ENCODE measurements at regions not wholly inside any gene's neighbourhood (a gene's known extent, or its start where the extent isn't known, plus 50 kb on each side); places are given as distances from the start of the nearest gene placed in this dataset.

GRCh38 chr6:166009385-166010031 lies 158.1 kb downstream of the TBXT start:
- no peak for TF ChIP-seq CTCF (IDR thresholded peaks at IDR 0.05)
- no peak for TF ChIP-seq POLR2A (IDR thresholded peaks at IDR 0.05)

All from uterus (tissue), 2 donors.